HEK293 (cell line): ENCODE measurements at regions not wholly inside any gene's neighbourhood (a gene's known extent, or its start where the extent isn't known, plus 50 kb on each side); places are given as distances from the start of the nearest gene placed in this dataset.

Experiments used
- CTCF ChIA-PET: fragments of 350-600 bp; formaldehyde crosslinking; extraction: SDS; loops from one replicate; lab custom pipeline; 2021; ENCODE audit warnings: antibody characterized with exemption; lab: Yijun Ruan, JAX
- POLR2A ChIA-PET: fragments of 300-600 bp; formaldehyde crosslinking; extraction: SDS; loops from one replicate; lab custom pipeline; 2020; ENCODE audit warnings: antibody characterized with exemption, inconsistent platforms; lab: Yijun Ruan, JAX
- H3K27ac ChIP-seq: fragments of 200-500 bp; sonication (Bioruptor generic); 2 replicates; pipeline ENCODE4 v1.5.1; 2014; ENCODE audit warnings: low read depth, low read length, control low read depth, inconsistent platforms; ENCODE audit errors: extremely low read depth
- H3K36me3 ChIP-seq, 2 experiments: fragments of 200-500 bp in 1 of 2; sonication (Bioruptor generic) in 1 of 2; 1 replicate in 1 of 2; 2 replicates in 1 of 2; pipeline ENCODE4 v1.5.1; 2014 to 2017; ENCODE audit warnings: inconsistent platforms in 2 of 2, low read length in 2 of 2; ENCODE audit not compliant: control insufficient read depth in 2 of 2, insufficient read depth in 1 of 2
- H3K4me1 ChIP-seq: fragments of 200-500 bp; sonication (Bioruptor generic); 2 replicates; pipeline ENCODE4 v1.5.1; 2014; ENCODE audit warnings: mild to moderate bottlenecking, low read length, inconsistent platforms; ENCODE audit not compliant: control insufficient read depth, insufficient read depth
- H3K4me3 ChIP-seq: 2 replicates; pipeline ENCODE4 v1.5.1; 2011; ENCODE audit warnings: low read depth, mild to moderate bottlenecking, control low read depth, low read length, moderate library complexity
- H3K9me3 ChIP-seq: fragments of 200-500 bp; sonication (Bioruptor generic); 2 replicates; pipeline ENCODE4 v1.5.1; 2014; ENCODE audit warnings: low read depth, low read length, inconsistent platforms; ENCODE audit not compliant: control insufficient read depth, insufficient read depth
- BCL11A ChIP-seq: fragments of 450-650 bp; formaldehyde crosslinking; IDR thresholded peaks from 2 replicates; pipeline ENCODE4 v1.5.1; 2016; ENCODE audit warnings: low read depth, missing biosample characterization, missing genetic modification characterization
- GLI4 ChIP-seq: fragments of 450-650 bp; formaldehyde crosslinking; IDR thresholded peaks from 2 replicates; pipeline ENCODE4 v1.5.1; 2016; ENCODE audit warnings: missing biosample characterization, missing genetic modification characterization
- ZFHX2 ChIP-seq: fragments of 450-650 bp; formaldehyde crosslinking; conservative IDR thresholded peaks from 2 replicates; pipeline ENCODE4 v1.5.1; 2016; ENCODE audit warnings: missing biosample characterization, missing genetic modification characterization
- ZNF114 ChIP-seq: fragments of 450-650 bp; formaldehyde crosslinking; IDR thresholded peaks from 2 replicates; pipeline ENCODE4 v1.5.0; 2017; ENCODE audit warnings: missing biosample characterization, missing genetic modification characterization
- ZNF394 ChIP-seq: fragments of 450-650 bp; formaldehyde crosslinking; IDR thresholded peaks from 2 replicates; pipeline ENCODE4 v1.5.1; 2016; ENCODE audit warnings: missing biosample characterization, missing genetic modification characterization, mild to moderate bottlenecking, moderate library complexity, borderline replicate concordance
- ZNF398 ChIP-seq: fragments of 450-650 bp; formaldehyde crosslinking; IDR thresholded peaks from 2 replicates; pipeline ENCODE4 v1.5.1; 2017; ENCODE audit warnings: missing biosample characterization, missing genetic modification characterization
- ZNF449 ChIP-seq: fragments of 450-650 bp; formaldehyde crosslinking; IDR thresholded peaks from 2 replicates; pipeline ENCODE4 v1.5.1; 2017; ENCODE audit warnings: missing biosample characterization, mild to moderate bottlenecking, missing genetic modification characterization, moderate library complexity
- ZNF530 ChIP-seq: fragments of 450-650 bp; formaldehyde crosslinking; IDR thresholded peaks from 2 replicates; pipeline ENCODE4 v1.5.1; 2016; ENCODE audit warnings: low read depth, missing biosample characterization, missing genetic modification characterization
- ZNF677 ChIP-seq: fragments of 450-650 bp; IDR thresholded peaks from 2 replicates; pipeline ENCODE4 v1.5.0; 2018; ENCODE audit warnings: missing biosample characterization, mild to moderate bottlenecking, missing genetic modification characterization, moderate library complexity
- TF ChIP-seq, protein P1 (sequence below): fragments of 450-650 bp; formaldehyde crosslinking; IDR thresholded peaks from 2 replicates; pipeline ENCODE4 v1.5.1; 2017; ENCODE audit warnings: missing biosample characterization, missing genetic modification characterization
- TF ChIP-seq, protein P2 (sequence below): fragments of 450-650 bp; formaldehyde crosslinking; IDR thresholded peaks from 2 replicates; pipeline ENCODE4 v1.5.1; 2016; ENCODE audit warnings: missing biosample characterization, missing genetic modification characterization
- TF ChIP-seq, protein P3 (sequence below): fragments of 450-650 bp; formaldehyde crosslinking; IDR thresholded peaks from 2 replicates; pipeline ENCODE4; 2016; ENCODE audit warnings: missing biosample characterization, missing genetic modification characterization

- CTCF ChIA-PET, result interaction anchor here (0.6 kb wide), 1 partner anchor 35 kb away, joined by 3 read pairs; no protein-coding TSS in a partner anchor
- H3K36me3 ChIP-seq, result no peaks in the 10 kb centered on the region
- H3K27ac ChIP-seq, result no peak overlapping the region
- POLR2A ChIA-PET, result no interaction called here
- H3K4me1 ChIP-seq, result no peaks in the 10 kb centered on the region
- no peak overlapping the region for H3K4me3 ChIP-seq
- no peaks in the 10 kb centered on the region for H3K9me3 ChIP-seq
- no peak for TF ChIP-seq ZFHX2 (tag by site-specific recombination)
These were observed 122.5 kb downstream of the DICER1 start for GRCh38 chr14:95034788-95035187.

GRCh38 chr14:95033682-95034632, 123.4 kb downstream of the DICER1 start:
- no peak overlapping the region for H3K4me3 ChIP-seq

More at GRCh38 chr14:95033682-95034632, 123.4 kb downstream of the DICER1 start:
- POLR2A ChIA-PET, result no interaction called here
- no peaks in the 10 kb centered on the region for H3K4me1 ChIP-seq
- TF ChIP-seq ZNF677 (tag by site-specific recombination), result no peak
- no peak for TF ChIP-seq ZNF530
- TF ChIP-seq ZNF449 (tag by site-specific recombination), result no peak
- TF ChIP-seq ZNF394 (tag by site-specific recombination), result no peak
- TF ChIP-seq, protein P1, sequence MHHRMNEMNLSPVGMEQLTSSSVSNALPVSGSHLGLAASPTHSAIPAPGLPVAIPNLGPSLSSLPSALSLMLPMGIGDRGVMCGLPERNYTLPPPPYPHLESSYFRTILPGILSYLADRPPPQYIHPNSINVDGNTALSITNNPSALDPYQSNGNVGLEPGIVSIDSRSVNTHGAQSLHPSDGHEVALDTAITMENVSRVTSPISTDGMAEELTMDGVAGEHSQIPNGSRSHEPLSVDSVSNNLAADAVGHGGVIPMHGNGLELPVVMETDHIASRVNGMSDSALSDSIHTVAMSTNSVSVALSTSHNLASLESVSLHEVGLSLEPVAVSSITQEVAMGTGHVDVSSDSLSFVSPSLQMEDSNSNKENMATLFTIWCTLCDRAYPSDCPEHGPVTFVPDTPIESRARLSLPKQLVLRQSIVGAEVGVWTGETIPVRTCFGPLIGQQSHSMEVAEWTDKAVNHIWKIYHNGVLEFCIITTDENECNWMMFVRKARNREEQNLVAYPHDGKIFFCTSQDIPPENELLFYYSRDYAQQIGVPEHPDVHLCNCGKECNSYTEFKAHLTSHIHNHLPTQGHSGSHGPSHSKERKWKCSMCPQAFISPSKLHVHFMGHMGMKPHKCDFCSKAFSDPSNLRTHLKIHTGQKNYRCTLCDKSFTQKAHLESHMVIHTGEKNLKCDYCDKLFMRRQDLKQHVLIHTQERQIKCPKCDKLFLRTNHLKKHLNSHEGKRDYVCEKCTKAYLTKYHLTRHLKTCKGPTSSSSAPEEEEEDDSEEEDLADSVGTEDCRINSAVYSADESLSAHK (tag by site-specific recombination), result no peak
- TF ChIP-seq, protein P2, sequence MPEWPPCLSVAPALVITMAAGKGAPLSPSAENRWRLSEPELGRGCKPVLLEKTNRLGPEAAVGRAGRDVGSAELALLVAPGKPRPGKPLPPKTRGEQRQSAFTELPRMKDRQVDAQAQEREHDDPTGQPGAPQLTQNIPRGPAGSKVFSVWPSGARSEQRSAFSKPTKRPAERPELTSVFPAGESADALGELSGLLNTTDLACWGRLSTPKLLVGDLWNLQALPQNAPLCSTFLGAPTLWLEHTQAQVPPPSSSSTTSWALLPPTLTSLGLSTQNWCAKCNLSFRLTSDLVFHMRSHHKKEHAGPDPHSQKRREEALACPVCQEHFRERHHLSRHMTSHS, result no peak
- TF ChIP-seq, protein P3, sequence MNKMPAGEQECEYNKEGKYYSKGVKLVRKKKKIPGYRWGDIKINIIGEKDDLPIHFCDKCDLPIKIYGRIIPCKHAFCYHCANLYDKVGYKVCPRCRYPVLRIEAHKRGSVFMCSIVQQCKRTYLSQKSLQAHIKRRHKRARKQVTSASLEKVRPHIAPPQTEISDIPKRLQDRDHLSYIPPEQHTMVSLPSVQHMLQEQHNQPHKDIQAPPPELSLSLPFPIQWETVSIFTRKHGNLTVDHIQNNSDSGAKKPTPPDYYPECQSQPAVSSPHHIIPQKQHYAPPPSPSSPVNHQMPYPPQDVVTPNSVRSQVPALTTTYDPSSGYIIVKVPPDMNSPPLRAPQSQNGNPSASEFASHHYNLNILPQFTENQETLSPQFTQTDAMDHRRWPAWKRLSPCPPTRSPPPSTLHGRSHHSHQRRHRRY, result no peak
- no peak for TF ChIP-seq BCL11A (tag by site-specific recombination)
- TF ChIP-seq ZNF398 (tag by site-specific recombination), result no peak
- TF ChIP-seq GLI4 (tag by site-specific recombination), result no peak
- no peak for TF ChIP-seq ZNF114
- TF ChIP-seq, all 188 proteins: peak for 0
- Histone ChIP-seq H3K27ac (no peak overlapping the region), H3K36me3 (no peaks in the 10 kb centered on the region), H3K9me3 (no peaks in the 10 kb centered on the region)
- CTCF ChIA-PET, result interaction anchor here (0.7 kb wide), 1 partner anchor 449 kb away, joined by 3 read pairs; no protein-coding TSS in a partner anchor
